HG02852 (cell line): ENCODE measurements at regions not wholly inside any gene's neighbourhood (a gene's known extent, or its start where the extent isn't known, plus 50 kb on each side); places are given as distances from the start of the nearest gene placed in this dataset.

Experiments
- ATAC-seq: cut with Tn5 transposase; IDR thresholded peaks from one replicate; pipeline ENCODE4 v1.9.1; 2021; ENCODE audit warnings: mild to moderate bottlenecking, moderate library complexity; ENCODE audit not compliant: unreplicated experiment

DNA sequence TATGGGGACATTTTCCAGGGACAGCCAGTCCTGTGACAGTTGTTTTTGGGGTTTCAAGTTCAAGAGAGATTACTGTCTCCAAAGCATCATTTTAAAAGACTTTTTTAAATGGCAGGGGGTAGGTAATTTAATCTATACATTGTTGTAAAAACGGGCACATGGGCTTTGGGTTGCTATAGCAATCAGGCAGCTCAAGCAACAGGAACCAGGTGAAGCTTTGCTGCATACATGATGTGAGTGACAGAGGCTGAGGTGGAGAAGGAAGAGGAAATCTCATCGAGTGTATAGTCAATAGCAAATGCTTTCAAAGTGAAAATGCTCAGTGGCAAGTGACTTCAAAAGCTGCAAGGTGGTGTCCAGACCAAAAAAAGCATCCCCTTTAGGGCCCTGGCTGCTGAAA is 277.4 kb upstream of the JAG1 start:
- ATAC-seq = no peak

DNA sequence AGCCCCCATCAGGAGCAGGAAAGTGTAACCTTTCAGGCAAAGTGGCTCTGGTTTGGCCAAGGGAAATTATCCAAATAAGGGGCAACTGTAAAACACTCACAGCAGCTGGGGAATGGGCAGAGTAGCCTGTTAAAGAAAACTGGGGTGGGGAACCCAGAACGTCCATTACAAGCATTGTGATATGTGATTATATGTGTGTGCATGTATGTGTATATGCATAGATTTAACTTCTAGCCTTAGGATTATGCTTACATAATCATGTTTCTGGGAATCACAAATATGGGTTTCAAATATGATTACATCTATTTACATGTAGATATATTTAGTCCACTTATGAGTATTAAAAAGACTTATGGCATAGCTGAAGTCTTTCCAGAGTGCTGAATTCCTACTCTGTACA is 278.1 kb upstream of the JAG1 start:
- no peak for ATAC-seq

DNA sequence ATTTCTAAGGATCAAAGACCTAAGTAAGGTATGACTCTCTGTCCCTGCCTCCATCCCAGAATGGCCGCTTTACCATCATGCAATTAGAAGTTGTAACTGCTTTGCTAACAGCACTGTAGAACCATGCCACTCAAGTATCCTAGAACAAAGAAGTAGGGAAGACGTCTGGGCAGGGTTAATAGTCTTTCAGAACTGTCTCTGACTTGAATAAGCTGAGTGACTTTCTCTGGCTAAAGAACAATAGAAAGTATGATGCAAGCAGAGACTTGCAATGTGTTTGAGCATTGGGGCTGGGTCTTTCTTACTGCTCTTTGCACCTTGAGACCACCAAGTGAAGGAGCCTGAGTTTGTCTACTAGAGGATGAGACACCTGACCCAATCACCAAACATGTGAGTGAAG is 279.6 kb upstream of the JAG1 start:
- ATAC-seq = no peak

DNA sequence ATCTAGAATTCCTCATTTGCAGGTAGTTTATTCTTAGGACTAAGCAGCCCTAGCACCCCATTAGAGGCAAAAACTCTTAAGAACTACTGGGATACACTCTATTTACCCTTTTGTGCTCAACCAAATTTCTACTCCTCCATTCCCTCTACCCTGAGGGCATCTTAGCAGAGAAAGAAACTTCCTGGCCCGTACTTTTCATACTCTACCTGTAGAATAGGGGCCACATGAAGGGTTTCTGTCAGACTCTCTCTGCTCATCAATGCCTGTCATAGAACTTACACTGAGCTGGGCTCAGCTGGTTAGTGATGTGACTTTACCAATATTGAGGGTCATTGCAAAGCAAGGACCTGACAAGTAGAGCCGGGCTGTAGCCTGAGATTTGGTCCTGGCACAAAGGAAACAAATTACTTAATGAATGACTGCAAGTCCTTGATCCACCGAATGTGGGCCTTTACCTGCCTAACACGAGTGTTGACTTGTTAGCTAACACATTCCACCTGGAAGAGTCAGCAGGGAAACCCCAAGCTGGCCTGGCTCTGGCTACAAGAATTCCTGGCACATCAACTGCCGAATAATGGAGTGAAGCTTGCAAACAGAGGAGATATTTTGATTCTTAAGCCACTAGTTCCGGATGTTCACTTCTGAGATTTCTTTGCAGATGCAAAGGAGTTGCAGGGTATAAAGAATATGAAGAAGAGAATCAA is 280.5 kb upstream of the JAG1 start:
- ATAC-seq = no peak

DNA sequence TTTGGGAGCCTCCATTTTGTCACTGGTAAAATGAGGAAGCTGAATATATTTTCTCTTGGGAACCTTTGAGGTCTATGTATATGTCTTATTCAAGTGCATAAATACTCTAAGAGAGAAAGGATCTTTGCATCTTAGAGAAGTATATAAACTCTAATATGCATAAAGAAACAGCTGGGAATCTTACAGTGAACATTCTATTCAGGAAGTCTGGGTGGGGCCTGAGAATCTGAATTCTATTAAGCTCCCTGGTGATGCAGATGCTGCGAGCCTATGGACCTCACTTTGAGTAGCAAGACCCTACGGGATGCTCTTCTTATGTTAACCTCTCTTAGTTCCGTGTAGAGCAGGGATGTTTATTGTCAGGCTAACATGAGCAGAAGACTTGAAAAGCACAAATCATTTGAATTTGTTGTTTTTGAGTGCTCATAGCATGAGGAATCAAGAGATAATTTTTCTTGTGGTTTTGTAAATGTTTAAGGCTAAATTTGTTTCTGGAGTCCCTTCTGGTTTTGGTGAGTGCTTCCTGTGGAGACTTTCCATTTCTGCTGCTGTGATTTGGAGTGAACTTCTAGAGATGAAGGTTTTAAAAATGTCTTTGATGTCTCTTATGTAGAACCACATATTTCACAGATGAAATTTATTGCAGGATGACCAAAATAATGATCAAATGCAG is 281.2 kb upstream of the JAG1 start:
- ATAC-seq = no peak

DNA sequence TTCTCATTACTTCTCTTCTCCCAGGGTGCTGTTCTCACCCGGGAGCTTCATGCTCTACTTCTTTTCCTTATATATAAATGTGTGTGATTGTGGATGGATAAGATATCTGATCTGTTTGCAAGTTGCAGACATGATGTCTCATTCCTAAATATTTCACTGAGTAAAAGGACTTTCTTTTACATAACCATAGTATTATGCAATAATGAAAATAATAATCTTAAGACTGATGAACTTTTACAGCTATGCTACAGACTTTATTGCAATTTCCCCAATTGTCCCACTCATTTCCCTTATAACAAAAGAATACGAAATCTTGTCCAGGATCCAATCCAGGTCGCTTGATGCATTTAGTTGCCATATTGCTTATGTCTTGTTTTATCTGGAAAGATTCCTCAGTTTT is 284.5 kb upstream of the JAG1 start:
- no peak for ATAC-seq

DNA sequence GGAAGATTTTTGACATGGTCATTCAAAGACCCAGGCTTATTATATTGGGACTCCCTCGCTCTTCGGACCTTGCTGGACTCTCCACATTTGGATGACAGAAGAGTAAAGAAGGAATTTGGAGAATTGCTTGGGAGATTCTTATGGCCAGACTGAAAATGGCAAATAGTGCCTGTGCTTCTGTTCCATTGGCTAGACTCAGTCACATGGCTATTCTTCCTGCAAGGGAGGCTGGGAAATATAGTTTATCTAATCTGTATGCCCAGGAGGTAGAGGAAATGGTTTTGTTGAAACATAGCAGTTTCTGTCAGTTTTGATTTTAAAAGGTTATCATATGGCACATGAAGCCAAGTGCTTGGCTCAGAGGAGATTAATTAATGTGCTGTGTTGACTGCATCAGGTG is 286.6 kb upstream of the JAG1 start:
- ATAC-seq = no peak

DNA sequence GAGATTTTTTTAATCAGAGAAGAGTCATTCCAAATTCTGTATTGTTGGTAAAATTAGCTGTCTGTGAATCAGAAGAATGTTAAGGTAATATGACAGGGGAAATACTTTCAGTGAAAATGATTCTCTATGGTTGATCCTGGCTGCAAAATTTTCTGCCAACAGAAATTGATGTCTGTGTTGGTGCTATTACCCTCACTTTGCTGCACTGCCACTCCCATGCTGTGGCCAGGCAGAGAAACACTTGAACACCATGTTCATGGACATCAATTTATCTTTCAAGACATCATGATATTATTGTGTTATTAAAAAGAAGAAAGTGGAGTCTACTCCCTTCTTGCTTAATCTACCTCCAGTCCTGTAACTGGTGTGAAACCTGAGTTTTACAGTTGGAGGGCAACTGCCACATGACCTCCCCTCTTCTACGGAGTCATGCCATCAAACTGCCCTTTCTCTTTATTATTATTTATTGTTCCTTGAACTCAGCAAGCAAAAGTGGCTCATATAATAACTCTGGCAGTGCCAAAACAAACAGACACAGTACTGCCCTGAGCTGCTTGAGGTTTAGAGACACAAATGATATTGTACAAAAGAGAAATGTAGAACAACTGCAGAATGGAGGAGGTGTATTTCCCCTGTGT is 288.0 kb upstream of the JAG1 start:
- no peak for ATAC-seq

DNA sequence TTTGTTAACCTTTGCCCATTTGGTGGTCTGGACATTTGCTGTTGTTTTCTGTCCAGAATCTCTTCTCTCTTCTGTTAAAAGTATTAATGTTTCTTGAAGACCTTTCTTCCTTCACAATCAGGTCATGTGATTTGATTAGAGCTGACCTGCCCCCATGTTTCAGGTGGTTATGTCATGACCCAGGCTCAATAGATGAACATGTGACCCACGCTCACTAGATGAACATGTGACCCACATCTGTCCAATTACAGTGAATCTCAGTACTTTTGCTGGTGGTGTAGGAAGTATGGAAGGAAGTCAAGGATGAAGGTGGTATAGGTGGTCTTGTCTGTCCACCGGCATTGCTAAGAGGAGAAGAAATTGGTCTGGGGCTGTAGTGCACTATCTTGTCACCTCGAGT is 289.1 kb upstream of the JAG1 start:
- no peak for ATAC-seq

DNA sequence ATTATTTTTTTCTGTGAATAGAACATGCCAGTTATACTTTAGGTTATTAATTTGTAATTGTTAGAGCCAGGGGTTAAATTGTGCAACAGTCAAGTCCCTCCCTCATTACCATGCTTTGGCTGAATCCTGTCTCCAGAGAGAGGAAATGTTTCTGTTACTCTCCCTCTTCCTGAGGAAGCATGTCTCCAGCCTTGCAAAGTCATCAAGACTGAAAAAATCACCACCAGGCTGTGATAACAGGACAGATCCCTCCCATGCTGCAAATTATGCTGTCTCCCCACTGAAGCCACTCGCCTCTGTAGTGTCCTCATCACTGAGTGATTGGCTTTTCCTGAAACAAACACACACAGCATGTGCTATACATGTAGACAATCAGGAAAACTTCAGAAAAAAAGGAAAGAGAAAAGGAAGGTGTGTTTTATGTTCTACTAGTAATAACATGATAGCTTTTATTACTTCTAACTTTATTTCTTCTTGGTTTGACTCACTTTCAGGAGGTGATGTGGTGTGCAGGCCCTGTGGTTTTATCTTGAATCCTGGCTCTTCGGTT is 290.0 kb upstream of the JAG1 start:
- no peak for ATAC-seq

DNA sequence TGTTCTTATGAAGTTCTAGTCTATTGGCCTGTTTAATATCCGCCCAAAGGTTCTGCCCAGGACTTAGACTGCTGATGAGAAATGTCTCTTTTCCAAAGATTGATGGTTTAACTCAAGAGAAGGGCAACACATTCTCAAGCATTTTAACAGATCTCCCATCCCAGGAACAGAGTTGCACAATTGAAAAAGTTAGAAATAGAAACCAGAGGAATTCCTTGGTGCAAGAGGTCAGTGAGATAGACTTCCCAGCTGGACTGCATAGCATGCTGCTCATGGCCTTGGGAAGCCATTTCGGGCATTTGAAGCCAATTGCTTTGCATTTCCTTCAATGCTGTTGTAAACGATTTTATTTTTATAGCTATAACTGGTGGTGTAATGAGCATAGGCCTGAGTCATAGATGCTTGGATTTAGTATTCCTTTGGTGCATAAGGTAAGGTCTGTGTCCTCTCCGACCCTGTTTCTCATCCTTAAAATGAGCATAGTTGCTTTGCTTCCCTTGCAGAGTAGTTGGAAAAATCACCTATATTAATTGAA is 292.2 kb upstream of the JAG1 start:
- ATAC-seq = no peak

DNA sequence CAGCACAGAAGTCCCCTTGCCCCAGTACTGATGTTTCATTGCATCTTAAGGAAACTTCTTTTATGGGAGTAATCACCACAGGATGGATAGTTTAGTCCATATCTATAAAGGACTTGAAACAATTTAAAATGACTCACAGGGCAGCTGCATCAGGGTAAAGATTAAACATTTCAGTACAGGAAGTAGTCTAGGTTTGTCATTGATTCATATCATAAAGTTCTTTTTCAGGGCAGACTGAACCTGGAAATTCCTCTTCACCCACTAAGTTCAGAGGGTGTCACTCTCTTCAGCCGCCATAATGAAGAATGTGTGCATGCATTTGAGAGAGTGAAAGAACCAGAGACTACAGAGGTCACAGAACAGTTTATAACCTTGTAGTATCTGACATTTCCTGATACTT is 296.3 kb upstream of the JAG1 start:
- ATAC-seq = no peak

DNA sequence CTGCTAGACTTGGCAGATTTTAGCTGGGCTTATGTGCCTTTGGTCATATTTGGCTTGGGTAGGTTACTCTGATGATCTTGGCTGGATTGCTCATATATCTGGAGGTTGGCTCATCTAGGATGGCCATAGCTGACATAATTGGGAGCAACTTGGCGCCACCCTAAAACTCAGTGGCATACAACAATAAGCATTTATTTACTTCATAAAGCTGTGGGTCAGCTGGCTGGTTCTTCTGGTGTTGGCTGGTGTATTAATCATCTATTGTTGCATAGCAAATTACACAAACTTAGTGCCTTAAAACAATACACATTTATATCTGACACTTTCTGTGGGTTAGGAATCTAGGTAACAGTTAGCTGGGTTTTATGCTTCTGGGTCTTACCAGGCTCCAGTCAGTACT is 297.3 kb upstream of the JAG1 start:
- no peak for ATAC-seq

DNA sequence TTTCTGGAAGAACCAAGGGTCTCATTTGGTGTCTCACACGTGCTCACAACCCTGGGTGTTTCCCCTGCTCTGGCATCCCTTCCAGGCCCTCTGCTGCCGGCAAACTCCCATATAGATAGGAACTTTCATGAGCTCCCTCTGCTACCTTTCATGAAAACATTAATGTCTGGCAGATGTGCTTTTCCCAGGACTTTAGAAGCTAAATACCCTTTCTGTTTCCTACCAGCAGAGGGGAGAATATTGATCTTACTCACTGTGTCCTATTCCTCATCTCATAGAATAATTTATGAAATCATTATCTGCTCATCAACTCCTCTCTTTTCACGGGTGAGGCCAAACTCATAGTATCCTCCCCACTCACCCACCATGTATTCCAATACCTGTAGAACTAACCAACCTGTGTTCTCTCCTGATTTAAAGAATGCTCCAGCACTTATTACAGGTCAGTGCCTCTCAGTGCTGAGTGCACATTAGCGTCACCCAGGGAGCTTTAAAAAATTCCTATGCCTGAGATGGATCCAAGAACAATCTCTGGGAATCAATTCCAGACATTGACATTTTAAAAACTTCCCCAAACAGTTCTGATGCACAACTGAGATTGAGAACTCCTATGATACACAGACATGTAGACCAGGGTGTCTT is 298.5 kb upstream of the JAG1 start:
- no peak for ATAC-seq

DNA sequence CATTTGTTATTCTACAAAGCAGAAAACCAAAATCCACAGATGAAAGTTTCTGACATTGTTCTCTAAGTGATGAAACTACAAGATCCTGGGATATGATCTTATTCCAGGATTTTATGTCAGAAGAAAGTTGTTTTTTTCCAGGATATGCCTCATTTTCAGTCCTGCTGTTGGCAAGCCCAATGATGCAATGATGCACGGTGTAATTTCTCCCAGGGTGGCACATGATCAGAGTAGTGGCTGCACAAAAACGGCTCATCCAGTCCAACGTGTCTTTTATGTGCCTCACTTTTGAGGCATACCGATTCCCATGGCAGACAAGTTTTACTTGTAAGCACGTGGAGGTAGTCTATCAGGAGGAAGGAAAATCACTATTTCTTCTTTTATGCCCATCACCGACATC is 302.3 kb upstream of the JAG1 start:
- ATAC-seq = no peak

DNA sequence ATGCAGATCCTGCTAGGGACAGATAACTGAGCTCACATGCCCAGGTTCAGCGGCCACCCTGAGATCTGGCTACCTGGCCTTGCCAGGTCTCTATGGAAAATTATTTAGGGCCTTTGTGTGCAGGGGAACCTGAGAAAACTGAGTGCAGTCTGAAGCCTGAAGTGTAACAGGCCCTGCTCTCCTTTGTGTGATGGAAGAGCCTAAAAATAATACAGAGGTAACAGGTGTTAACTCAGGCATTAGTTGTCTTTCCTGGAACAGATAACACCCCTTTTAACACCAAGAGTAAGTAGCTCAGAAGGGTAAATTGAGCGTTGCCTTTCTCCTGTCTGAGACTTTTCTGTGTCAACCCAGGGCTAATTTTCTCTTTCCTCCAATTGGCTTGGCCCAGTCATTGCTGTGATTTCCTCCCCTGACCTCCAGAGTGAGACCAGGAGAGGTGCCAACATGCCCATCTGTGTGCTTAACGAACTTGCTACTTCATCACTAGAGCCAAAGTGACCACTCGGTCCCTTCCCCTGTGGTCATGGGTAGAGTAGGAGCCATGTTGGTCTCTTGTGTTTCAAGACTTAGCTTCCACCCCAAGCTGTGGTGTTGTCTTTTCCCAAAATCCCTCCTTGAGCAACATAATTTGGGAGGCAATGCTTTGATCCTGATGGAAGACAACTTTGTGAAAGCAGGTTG is 304.4 kb upstream of the JAG1 start:
- no peak for ATAC-seq

DNA sequence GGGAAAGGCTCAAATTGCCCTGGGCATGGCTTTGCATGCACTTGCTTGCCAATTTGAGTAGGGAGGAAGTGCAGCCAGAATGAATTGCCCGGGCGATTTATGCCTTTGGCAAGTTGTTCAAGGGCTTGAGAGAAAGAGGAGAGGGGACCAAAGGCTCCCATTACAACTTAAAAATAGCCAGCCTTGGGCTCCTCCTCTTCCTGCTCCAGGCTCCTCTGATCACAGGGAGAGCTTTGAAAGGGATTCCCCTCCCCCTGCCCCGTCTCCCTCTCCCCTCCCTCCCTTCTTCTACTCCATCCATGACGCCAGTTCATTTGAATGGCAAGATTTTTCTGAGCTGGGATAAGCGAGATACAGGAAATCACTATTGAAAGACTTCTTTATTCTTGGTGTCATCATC is 304.9 kb upstream of the JAG1 start:
- ATAC-seq = no peak

DNA sequence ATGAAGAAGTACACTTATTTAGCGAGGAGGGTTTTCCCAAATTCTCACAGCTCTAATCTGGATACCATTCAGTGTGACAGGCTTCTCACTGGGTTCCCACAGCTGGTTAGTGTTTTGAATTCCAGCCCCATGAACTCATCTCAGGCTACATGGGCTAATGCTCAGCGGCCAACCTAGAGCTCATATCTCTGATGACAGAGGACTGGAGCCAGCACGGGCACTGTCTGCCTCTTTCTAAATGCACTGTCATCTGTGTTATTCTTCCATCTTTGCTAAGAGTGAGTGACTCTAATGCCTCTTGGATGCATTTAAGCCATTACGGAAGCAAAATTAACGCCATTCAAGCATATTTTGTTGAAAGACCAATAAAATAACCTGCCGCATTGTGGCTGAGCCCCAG is 308.9 kb upstream of the JAG1 start:
- ATAC-seq = no peak

DNA sequence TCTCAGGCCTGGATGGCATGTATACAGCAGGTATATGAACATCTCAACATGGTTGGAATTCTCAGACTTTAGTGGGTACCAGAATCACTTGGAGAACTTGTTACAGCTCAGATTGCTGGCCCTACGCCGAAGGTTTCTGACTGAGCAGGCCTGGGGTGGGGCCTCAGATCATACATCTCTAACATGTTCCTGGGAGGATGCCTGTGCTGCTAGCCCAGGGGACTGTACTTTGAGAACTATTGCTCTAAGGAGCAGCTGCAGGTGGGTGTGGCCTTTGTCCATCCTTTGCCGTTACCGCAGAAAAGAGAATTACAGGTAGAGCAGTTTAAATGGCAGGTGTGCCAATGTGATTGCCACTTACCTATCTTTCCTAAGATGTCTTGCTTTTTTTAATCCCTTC is 310.5 kb upstream of the JAG1 start:
- no peak for ATAC-seq

DNA sequence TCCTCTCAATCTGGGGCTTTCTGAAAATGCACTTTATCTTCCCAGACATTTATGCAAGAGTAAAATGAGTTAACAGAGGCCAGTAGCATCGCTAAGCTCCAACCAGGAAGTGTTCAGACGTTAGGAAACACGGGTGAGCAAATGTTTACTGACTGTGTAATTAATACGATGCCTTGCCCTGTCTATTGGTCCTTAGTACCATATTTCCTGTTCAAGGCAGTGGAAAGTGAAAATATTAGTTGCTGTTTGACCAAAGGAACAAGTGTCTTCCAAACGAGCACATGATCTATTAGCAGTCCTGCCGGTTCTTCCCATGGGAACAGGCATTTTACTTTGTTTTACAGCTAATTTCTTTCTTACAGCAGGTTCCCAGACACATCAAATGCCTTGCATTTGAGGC is 311.1 kb upstream of the JAG1 start:
- ATAC-seq = no peak

DNA sequence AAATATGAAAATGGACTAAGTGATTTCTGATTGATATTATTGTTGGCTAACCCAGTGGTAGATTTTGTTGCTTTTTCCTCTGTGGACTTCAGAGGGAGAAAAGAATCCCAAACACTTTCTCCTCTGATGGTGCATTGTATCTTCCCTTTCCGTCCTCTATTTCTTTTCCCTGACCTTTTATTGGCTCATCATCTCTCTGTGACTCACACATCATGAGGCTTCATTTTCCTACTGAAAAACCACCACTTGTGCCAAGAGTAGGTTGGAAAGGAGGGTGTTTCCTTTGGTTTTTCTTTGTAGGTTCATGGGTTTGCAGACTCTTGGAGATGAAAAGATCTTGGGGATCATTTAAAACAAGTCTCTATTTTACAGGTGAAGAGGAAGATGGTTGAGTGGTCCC is 311.7 kb upstream of the JAG1 start:
- no peak for ATAC-seq
